Gastroesophageal sphincter (tissue), 4 donors: ENCODE measurements at regions not wholly inside any gene's neighbourhood (a gene's known extent, or its start where the extent isn't known, plus 50 kb on each side); places are given as distances from the start of the nearest gene placed in this dataset.
"Not testable (repeated sequence)": the region's sequence is repeated elsewhere in the genome, so short reads cannot be mapped to it uniquely, and the experiment has no call there.

Experiments used
- ATAC-seq: fragments of 150-250 bp; one replicate; pipeline ENCODE4 v1.9.1; 2016; ENCODE audit warnings: mild to moderate bottlenecking, moderate library complexity
- H3K27ac ChIP-seq, 4 donors: fragments of 200-600 bp; sonication (generic) in 3 of 4; 1 replicate in 3 of 4; 2 replicates in 1 of 4; pipeline ENCODE4 v1.5.1; 2016 to 2019
- H3K27me3 ChIP-seq: fragments of 200-600 bp; sonication (generic); one replicate; pipeline ENCODE4 v1.5.1; 2019
- H3K36me3 ChIP-seq, 2 donors: fragments of 200-600 bp; sonication (generic); one replicate each; pipeline ENCODE4 v1.5.1; 2019; ENCODE audit warnings: control low read depth in 1 of 2
- H3K4me1 ChIP-seq, 3 donors: fragments of 200-600 bp; sonication (generic); 1 replicate in 2 of 3; 2 replicates in 1 of 3; pipeline ENCODE4 v1.5.1; 2016 to 2019; ENCODE audit warnings: control low read depth in 2 of 3
- H3K4me3 ChIP-seq, 2 donors: fragments of 200-600 bp; sonication (generic); one replicate each; pipeline ENCODE4 v1.5.1; 2019; ENCODE audit warnings: mild to moderate bottlenecking in 1 of 2, moderate library complexity in 1 of 2
- H3K9me3 ChIP-seq, 3 donors: fragments of 200-600 bp; sonication (generic); one replicate each; pipeline ENCODE4 v1.5.1; 2017 to 2019; ENCODE audit warnings: control low read depth in 2 of 3
- EP300 ChIP-seq: sonication (generic); formaldehyde crosslinking; IDR thresholded peaks from one replicate; pipeline ENCODE4 v1.6.1; 2017; ENCODE audit warnings: antibody characterized with exemption, mild to moderate bottlenecking
- POLR2A ChIP-seq, 2 donors: fragments of 450-650 bp; IDR thresholded peaks; one replicate each; pipeline ENCODE4 v1.6.1; 2017; ENCODE audit warnings: antibody characterized with exemption in 2 of 2, mild to moderate bottlenecking in 2 of 2, moderate library complexity in 1 of 2
- POLR2AphosphoS5 ChIP-seq: sonication (generic); formaldehyde crosslinking; IDR thresholded peaks from one replicate; pipeline ENCODE4 v1.6.1; 2017; ENCODE audit warnings: antibody characterized with exemption
- WGBS, 2 donors: methylation state at CpG; one replicate each; pipeline ENCODE4 v1.1.5; 2018; ENCODE audit warnings: low coverage in 1 of 2; 5-methylcytosine and 5-hydroxymethylcytosine counted together
- TF ChIP-seq, protein P1 (sequence below), 4 experiments: fragments of 200-600 bp in 2 of 4; fragments of 450-650 bp in 2 of 4; sonication (generic) in 1 of 4; IDR thresholded peaks; one replicate each; pipeline ENCODE4 v1.5.1; 2017 to 2019; ENCODE audit warnings: antibody characterized with exemption in 4 of 4, mild to moderate bottlenecking in 2 of 4, moderate library complexity in 2 of 4

- H3K9me3 ChIP-seq: peaks cover 0 to 12% (median 0%) of the 10 kb centered on the region in 3 donors
- H3K27ac ChIP-seq: no peak overlapping the region
- no peaks in the 10 kb centered on the region for H3K36me3 ChIP-seq
- no peak overlapping the region for H3K4me3 ChIP-seq
- WGBS, 2 donors: 33 to 45% methylated on average over 1 of the region's 1 CpG
- no peak for ATAC-seq
- no peaks in the 10 kb centered on the region for H3K27me3 ChIP-seq
- TF ChIP-seq, protein P1, sequence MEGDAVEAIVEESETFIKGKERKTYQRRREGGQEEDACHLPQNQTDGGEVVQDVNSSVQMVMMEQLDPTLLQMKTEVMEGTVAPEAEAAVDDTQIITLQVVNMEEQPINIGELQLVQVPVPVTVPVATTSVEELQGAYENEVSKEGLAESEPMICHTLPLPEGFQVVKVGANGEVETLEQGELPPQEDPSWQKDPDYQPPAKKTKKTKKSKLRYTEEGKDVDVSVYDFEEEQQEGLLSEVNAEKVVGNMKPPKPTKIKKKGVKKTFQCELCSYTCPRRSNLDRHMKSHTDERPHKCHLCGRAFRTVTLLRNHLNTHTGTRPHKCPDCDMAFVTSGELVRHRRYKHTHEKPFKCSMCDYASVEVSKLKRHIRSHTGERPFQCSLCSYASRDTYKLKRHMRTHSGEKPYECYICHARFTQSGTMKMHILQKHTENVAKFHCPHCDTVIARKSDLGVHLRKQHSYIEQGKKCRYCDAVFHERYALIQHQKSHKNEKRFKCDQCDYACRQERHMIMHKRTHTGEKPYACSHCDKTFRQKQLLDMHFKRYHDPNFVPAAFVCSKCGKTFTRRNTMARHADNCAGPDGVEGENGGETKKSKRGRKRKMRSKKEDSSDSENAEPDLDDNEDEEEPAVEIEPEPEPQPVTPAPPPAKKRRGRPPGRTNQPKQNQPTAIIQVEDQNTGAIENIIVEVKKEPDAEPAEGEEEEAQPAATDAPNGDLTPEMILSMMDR (IDR thresholded peaks at IDR 0.05): no peak
- no peak for TF ChIP-seq POLR2AphosphoS5
- TF ChIP-seq POLR2A (IDR thresholded peaks at IDR 0.05): no peak
- no peak for TF ChIP-seq EP300
- no peaks in the 10 kb centered on the region for H3K4me1 ChIP-seq
These were observed 86.5 kb downstream of the DKK1 start for GRCh38 chr10:52400562-52400961.

GRCh38 chr10:52403801-52404200, 89.7 kb downstream of the DKK1 start:
- not testable (repeated sequence) for H3K27ac ChIP-seq, ATAC-seq, H3K27me3 ChIP-seq, H3K4me3 ChIP-seq, H3K36me3 ChIP-seq, H3K4me1 ChIP-seq
- WGBS, 2 donors: 74 to 76% methylated on average over 3 of the region's 3 CpGs
- H3K9me3 ChIP-seq: peaks cover 0 to 12% (median 0%) of the 10 kb centered on the region in 3 donors

- TF ChIP-seq POLR2AphosphoS5: no peak
- no peak for TF ChIP-seq POLR2A (IDR thresholded peaks at IDR 0.05)
- TF ChIP-seq, protein P1 (IDR thresholded peaks at IDR 0.05): no peak
- no peak for TF ChIP-seq EP300
- no peak for ATAC-seq
- H3K4me3 ChIP-seq: no peak overlapping the region
- WGBS, 2 donors: 45 to 77% methylated on average over 1 to 2 of the region's 2 CpGs
- H3K9me3 ChIP-seq: no peaks in the 10 kb centered on the region
- H3K36me3 ChIP-seq: no peaks in the 10 kb centered on the region
- H3K27me3 ChIP-seq: peaks cover 5% of the 10 kb centered on the region
- H3K4me1 ChIP-seq: no peaks in the 10 kb centered on the region
- H3K27ac ChIP-seq: no peak overlapping the region
These were observed 95.1 kb downstream of the DKK1 start for GRCh38 chr10:52409195-52409594.

DNA sequence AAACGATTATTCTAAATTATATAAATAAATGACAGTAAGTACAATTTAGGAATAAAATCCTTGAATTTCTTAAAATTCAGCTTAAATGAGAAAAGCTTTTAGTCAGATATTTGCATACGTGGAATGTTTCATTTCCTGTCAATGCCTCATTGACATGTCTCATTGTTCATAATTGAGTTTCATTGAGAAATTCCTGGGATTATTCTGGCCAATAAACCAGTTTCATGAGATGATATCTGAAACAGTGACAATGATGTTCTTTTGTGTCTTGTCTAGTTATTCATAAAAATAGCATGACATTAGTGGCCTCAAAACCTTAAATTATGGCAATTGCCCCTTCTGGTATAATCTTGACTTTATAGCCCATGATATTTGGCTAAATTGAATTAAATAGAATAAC, 95.8 kb downstream of the DKK1 start:
- no peak for ATAC-seq
- WGBS, 2 donors: 74 to 79% methylated on average over 2 of the region's 2 CpGs
- no peak overlapping the region for H3K4me3 ChIP-seq
- no peak overlapping the region for H3K27ac ChIP-seq
- no peaks in the 10 kb centered on the region for H3K9me3 ChIP-seq
- H3K27me3 ChIP-seq: peaks cover 5% of the 10 kb centered on the region
- H3K4me1 ChIP-seq: no peaks in the 10 kb centered on the region
- TF ChIP-seq POLR2A (IDR thresholded peaks at IDR 0.05): no peak
- no peak for TF ChIP-seq POLR2AphosphoS5
- no peak for TF ChIP-seq EP300
- TF ChIP-seq, protein P1 (IDR thresholded peaks at IDR 0.05): no peak
- H3K36me3 ChIP-seq: no peaks in the 10 kb centered on the region

DNA sequence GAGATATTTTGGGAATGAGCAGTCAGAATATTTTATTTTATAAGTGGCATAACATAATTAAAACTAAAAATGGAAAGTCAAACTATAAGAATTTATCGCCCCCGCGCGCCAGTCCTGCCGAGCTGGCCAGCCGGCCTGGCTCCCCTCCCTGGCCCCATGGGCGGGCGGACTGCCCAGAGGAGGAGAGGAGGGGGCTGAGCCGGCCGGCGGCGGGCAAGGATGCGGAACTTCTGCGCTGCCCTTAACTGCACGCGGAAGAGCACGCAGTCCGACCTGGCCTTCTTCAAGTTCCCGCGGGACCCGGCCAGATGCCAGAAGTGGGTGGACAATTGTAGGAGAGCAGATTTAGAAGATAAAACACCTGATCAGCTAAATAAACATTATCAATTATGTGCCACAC, 96.8 kb downstream of the DKK1 start:
- H3K4me3 ChIP-seq: no peak overlapping the region
- ATAC-seq: no peak
- WGBS, 2 donors: 72 to 84% methylated on average over 5 to 21 of the region's 21 CpGs
- TF ChIP-seq, protein P1 (IDR thresholded peaks at IDR 0.05): no peak
- TF ChIP-seq EP300 (no peak), POLR2A (IDR thresholded peaks at IDR 0.05) (no peak), POLR2AphosphoS5 (no peak)
- H3K36me3 ChIP-seq: no peaks in the 10 kb centered on the region
- peaks cover 5% of the 10 kb centered on the region for H3K27me3 ChIP-seq
- H3K9me3 ChIP-seq: no peaks in the 10 kb centered on the region
- no peak overlapping the region for H3K27ac ChIP-seq
- no peaks in the 10 kb centered on the region for H3K4me1 ChIP-seq

GRCh38 chr10:52419281-52419680, 105.2 kb downstream of the DKK1 start:
- no peak for TF ChIP-seq EP300
- TF ChIP-seq POLR2A (IDR thresholded peaks at IDR 0.05): no peak
- TF ChIP-seq, protein P1 (IDR thresholded peaks at IDR 0.05): no peak
- no peak for TF ChIP-seq POLR2AphosphoS5
- Histone ChIP-seq H3K27ac (no peak overlapping the region), H3K27me3 (peaks cover 5% of the 10 kb centered on the region), H3K4me1 (no peaks in the 10 kb centered on the region), H3K9me3 (no peaks in the 10 kb centered on the region), H3K36me3 (no peaks in the 10 kb centered on the region), H3K4me3 (no peak overlapping the region)
- ATAC-seq: no peak
